Colonic mucosa (tissue), 4 donors: ENCODE measurements at regions not wholly inside any gene's neighbourhood (a gene's known extent, or its start where the extent isn't known, plus 50 kb on each side); places are given as distances from the start of the nearest gene placed in this dataset.
"Not testable (repeated sequence)": the region's sequence is repeated elsewhere in the genome, so short reads cannot be mapped to it uniquely, and the experiment has no call there.

Experiments used
- DNase-seq: peaks from one replicate; pipeline ENCODE4 v3.0.0-alpha.2; 2020
- H3K27ac ChIP-seq: fragments of 200-600 bp; one replicate; pipeline ENCODE4 v1.8.0; 2021
- H3K27me3 ChIP-seq: fragments of 200-600 bp; one replicate; pipeline ENCODE4 v1.8.0; 2021
- H3K36me3 ChIP-seq: fragments of 200-600 bp; one replicate; pipeline ENCODE4 v1.8.0; 2021
- H3K4me1 ChIP-seq: fragments of 200-600 bp; one replicate; pipeline ENCODE4 v1.8.0; 2021; ENCODE audit warnings: mild to moderate bottlenecking
- H3K4me3 ChIP-seq: fragments of 200-600 bp; one replicate; pipeline ENCODE4 v1.8.0; 2021
- H3K9ac ChIP-seq, 2 donors: one replicate each; pipeline ENCODE4 v1.7.0; 2013; ENCODE audit warnings: control low read depth in 2 of 2, low read depth in 2 of 2, low read length in 2 of 2
- H3K9me3 ChIP-seq: fragments of 200-600 bp; one replicate; pipeline ENCODE4 v1.8.0; 2021
- intact Hi-C: fragments of 100-400 bp; cut with DNase I; formaldehyde crosslinking; loops from one replicate; pipeline ENCODE4 v1.14.1; 2022
- TF ChIP-seq, protein P1 (sequence below): fragments of 200-600 bp; IDR thresholded peaks from one replicate; pipeline ENCODE4 v1.8.0; 2022; ENCODE audit warnings: antibody characterized with exemption, mild to moderate bottlenecking
- donor health status: healthy.
- donor health status: DM: no; HTN: no; CAD: no.
- donor health status: DM: no; HTN: no; CAD: no.

DNA sequence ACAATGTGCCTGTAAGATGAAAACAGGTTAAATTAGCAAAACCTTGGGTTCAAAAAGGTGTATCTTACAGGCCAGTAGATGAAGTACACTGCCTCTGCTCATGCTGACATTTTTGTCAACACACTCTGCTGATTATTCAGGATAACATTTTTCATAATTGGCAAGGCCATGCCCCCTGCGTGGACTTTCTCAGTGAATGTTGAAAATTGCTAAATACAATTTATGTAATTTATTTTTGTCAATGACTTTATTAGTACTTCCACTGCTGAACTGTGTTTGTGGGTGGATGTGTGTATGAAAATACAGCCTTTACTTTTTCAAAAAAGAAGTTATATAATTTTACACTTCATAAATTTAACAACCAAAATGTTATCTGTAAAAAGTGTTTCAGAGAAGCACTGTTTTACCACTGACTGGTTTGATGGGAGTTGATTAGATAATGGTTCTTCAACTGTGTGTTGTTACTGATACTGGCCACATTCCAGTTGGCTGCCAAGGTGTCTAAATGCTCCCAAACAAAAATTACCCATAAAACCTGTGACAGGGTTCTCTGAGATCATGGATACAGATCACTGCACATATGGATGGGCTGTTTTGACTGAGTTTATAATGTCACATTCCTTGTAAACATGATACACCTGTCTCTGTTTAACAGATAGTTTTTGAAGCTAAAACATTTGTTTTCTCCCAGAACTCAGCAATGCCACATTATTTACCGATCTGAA is 151.9 kb upstream of the SLC7A11 start:
- TF ChIP-seq, protein P1, sequence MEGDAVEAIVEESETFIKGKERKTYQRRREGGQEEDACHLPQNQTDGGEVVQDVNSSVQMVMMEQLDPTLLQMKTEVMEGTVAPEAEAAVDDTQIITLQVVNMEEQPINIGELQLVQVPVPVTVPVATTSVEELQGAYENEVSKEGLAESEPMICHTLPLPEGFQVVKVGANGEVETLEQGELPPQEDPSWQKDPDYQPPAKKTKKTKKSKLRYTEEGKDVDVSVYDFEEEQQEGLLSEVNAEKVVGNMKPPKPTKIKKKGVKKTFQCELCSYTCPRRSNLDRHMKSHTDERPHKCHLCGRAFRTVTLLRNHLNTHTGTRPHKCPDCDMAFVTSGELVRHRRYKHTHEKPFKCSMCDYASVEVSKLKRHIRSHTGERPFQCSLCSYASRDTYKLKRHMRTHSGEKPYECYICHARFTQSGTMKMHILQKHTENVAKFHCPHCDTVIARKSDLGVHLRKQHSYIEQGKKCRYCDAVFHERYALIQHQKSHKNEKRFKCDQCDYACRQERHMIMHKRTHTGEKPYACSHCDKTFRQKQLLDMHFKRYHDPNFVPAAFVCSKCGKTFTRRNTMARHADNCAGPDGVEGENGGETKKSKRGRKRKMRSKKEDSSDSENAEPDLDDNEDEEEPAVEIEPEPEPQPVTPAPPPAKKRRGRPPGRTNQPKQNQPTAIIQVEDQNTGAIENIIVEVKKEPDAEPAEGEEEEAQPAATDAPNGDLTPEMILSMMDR: no peak
- intact Hi-C loops: no loop called here
- H3K9ac ChIP-seq: no peak overlapping the region
- no peaks in the 10 kb centered on the region for H3K4me1 ChIP-seq
- no peaks in the 10 kb centered on the region for H3K27me3 ChIP-seq
- DNase-seq: no peak
- H3K4me3 ChIP-seq: no peak overlapping the region
- no peaks in the 10 kb centered on the region for H3K36me3 ChIP-seq
- H3K27ac ChIP-seq: no peak overlapping the region
- H3K9me3 ChIP-seq: no peaks in the 10 kb centered on the region

DNA sequence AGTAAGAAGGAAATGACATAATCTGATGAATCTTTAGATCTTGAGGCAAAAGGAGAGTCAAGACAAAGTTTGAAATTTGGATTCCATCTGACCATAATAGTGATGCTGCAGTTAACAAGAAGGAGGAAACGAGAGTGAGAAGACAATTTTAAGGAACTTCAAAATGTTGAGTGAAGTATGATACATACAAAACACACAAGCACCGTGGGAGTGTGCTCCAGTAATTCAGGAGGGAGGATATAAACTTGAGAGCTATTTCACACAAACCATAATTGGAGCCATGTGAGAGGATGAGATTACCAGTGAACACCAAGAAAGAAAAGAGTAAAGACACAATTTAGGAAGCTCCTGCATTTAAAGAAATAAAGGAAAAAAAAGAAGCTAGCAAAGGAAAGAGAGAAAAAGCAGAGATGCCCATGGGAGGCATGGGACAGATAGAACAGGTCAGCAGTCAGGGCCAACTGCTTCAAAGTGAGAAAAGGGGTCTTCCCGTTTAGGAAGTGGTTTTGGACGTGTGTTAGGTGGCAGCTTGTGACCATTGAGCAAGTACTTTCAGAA is 150.7 kb upstream of the SLC7A11 start:
- TF ChIP-seq, protein P1: no peak
- H3K36me3 ChIP-seq: no peaks in the 10 kb centered on the region
- no peaks in the 10 kb centered on the region for H3K27me3 ChIP-seq
- no peak overlapping the region for H3K9ac ChIP-seq
- H3K27ac ChIP-seq: no peak overlapping the region
- DNase-seq: no peak
- no peak overlapping the region for H3K4me3 ChIP-seq
- intact Hi-C loops: no loop called here
- H3K4me1 ChIP-seq: no peaks in the 10 kb centered on the region
- H3K9me3 ChIP-seq: no peaks in the 10 kb centered on the region

DNA sequence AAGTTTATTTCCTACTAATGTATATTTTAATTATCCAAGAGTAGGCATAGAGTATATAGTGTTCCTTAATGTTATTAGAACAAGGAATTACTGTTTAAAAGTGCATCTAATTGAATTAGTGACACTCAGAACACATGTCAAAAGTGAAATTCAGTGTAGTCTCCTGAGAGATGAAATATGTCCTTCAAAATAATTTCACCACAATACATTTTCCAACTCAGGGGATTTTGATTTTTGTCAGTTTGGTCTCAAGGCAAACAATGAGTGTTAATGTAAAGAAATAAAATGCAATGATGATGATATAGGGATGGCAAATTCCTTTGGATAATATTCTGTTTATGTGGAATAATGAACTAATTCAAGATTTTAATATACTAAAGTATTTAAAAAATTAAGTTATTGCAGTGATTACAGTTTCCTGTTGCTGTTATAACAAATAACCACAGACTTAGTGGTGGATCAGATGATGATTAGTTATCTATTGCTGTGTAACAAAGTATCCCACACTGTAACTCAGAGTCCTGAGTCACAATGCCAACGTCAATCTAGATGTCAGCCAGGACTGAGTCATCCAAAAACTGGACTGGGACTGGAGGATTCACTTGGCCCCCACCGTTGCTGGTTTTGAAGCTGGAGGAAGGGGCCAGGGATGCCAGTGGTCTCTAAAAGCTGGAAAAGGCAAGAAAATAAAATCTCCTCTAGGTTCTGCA is 148.0 kb upstream of the SLC7A11 start:
- H3K27me3 ChIP-seq: no peaks in the 10 kb centered on the region
- no peaks in the 10 kb centered on the region for H3K9me3 ChIP-seq
- no peak overlapping the region for H3K4me3 ChIP-seq
- no peaks in the 10 kb centered on the region for H3K36me3 ChIP-seq
- TF ChIP-seq, protein P1: no peak
- no peak overlapping the region for H3K27ac ChIP-seq
- DNase-seq: no peak
- no peaks in the 10 kb centered on the region for H3K4me1 ChIP-seq
- intact Hi-C loops: no loop called here
- H3K9ac ChIP-seq: no peak overlapping the region

DNA sequence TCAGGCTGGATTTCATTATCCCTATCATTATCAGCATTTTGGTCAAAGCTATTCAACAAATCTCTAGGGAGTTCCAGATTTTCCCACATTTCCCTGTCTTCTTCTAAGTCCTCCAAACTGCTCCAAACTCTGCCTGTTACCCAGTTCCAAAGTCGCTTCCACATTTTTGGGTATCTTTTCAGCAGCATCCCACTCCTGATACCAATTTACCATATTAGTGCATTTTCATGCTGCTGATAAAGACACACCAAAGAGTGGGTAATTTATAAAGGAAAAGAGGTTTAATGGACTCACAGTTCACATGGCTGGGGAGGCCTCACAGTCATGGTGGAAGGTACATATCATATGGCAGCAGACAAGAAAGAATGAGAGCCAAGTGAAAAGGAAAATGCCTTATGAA is 132.8 kb upstream of the SLC7A11 start:
- no peak for DNase-seq
- Histone ChIP-seq H3K4me1 (no peaks in the 10 kb centered on the region), H3K9ac (no peak overlapping the region), H3K36me3 (no peaks in the 10 kb centered on the region), H3K9me3 (no peaks in the 10 kb centered on the region), H3K4me3 (no peak overlapping the region), H3K27ac (no peak overlapping the region), H3K27me3 (no peaks in the 10 kb centered on the region)
- TF ChIP-seq, protein P1: no peak
- intact Hi-C loops: no loop called here

DNA sequence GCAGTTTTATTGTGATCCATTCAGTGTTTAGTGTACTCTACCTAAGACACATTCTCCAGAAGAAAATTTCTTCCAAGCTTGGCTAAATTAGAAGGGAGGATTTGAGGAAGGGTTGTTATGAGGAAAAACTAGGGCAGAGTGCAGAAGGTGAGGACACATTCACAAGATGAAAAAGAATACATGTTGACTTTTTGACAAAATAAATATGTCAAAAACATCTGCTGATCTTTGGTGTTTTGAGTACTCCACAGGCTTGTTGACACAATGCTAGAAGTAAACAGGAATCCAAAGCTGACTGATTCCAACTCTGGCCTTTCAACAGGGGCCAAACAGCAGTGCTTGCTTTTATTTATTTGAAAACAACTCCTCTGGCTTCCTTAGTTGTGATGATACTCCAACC is 125.8 kb upstream of the SLC7A11 start:
- no peak overlapping the region for H3K27ac ChIP-seq
- no peak overlapping the region for H3K9ac ChIP-seq
- H3K4me1 ChIP-seq: no peaks in the 10 kb centered on the region
- H3K36me3 ChIP-seq: no peaks in the 10 kb centered on the region
- TF ChIP-seq, protein P1: no peak
- H3K27me3 ChIP-seq: no peaks in the 10 kb centered on the region
- H3K4me3 ChIP-seq: no peak overlapping the region
- intact Hi-C loops: no loop called here
- no peaks in the 10 kb centered on the region for H3K9me3 ChIP-seq
- no peak for DNase-seq

DNA sequence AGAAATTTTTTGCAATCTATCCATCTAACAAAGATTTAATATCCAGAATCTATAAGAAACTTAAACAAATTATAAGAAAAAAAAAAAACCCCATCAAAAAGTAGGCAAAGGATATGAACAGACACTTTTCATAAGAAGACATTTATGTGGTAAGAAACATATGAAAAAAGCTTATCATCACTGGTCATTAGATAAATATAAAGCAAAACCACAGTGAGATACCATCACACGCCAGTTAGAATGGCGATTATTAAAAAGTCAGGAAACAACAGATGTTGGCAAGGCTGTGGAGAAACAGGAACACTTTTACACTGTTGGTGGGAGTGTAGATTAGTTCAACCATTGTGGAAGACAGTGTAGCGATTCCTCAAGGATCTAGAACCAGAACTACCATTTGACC is 110.3 kb upstream of the SLC7A11 start:
- H3K9me3 ChIP-seq, intact Hi-C loops, H3K36me3 ChIP-seq, H3K27me3 ChIP-seq, H3K9ac ChIP-seq, H3K4me1 ChIP-seq, H3K4me3 ChIP-seq, DNase-seq, H3K27ac ChIP-seq: not testable (repeated sequence)
